Skeletal muscle tissue (tissue), 3 donors: ENCODE measurements at regions not wholly inside any gene's neighbourhood (a gene's known extent, or its start where the extent isn't known, plus 50 kb on each side); places are given as distances from the start of the nearest gene placed in this dataset.

Source experiments
- H3K27ac ChIP-seq: one replicate; pipeline ENCODE4 v1.7.0; 2013; ENCODE audit warnings: mild to moderate bottlenecking, low read depth, low read length, inconsistent platforms
- H3K27me3 ChIP-seq, 3 donors: one replicate each; pipeline ENCODE4 v1.7.0; 2013; ENCODE audit warnings: low read length in 3 of 3; ENCODE audit not compliant: control insufficient read depth in 3 of 3, insufficient read depth in 3 of 3
- H3K36me3 ChIP-seq, 3 donors: one replicate each; pipeline ENCODE4 v1.7.0; 2013; ENCODE audit warnings: low read length in 3 of 3; ENCODE audit not compliant: control insufficient read depth in 3 of 3, insufficient read depth in 3 of 3
- H3K4me1 ChIP-seq, 3 donors: one replicate each; pipeline ENCODE4 v1.7.0; 2013; ENCODE audit warnings: low read length in 3 of 3, mild to moderate bottlenecking in 3 of 3; ENCODE audit not compliant: control insufficient read depth in 3 of 3, insufficient read depth in 3 of 3
- H3K4me3 ChIP-seq, 3 donors: one replicate each; pipeline ENCODE4 v1.7.0; 2013; ENCODE audit warnings: low read length in 3 of 3
- H3K9ac ChIP-seq, 3 donors: one replicate each; pipeline ENCODE4 v1.7.0; 2013; ENCODE audit warnings: low read length in 3 of 3, mild to moderate bottlenecking in 3 of 3, moderate library complexity in 2 of 3, low read depth in 1 of 3
- H3K9me3 ChIP-seq, 3 donors: one replicate each; pipeline ENCODE4 v1.7.0; 2013; ENCODE audit warnings: low read length in 3 of 3; ENCODE audit not compliant: control insufficient read depth in 3 of 3
- donor health status: Osteomylitis.

GRCh38 chr15:52857471-52857870 is 67.3 kb upstream of the ONECUT1 start:
- no peak overlapping the region for H3K4me3 ChIP-seq
- peaks cover 7 to 13% (median 11%) of the 10 kb centered on the region in 3 donors for H3K27me3 ChIP-seq
- no peak overlapping the region for H3K27ac ChIP-seq
- H3K9me3 ChIP-seq = no peaks in the 10 kb centered on the region
- H3K36me3 ChIP-seq = no peaks in the 10 kb centered on the region
- no peaks in the 10 kb centered on the region for H3K4me1 ChIP-seq
- H3K9ac ChIP-seq = no peak overlapping the region

- H3K9me3 ChIP-seq = no peaks in the 10 kb centered on the region
- no peak overlapping the region for H3K4me3 ChIP-seq
- H3K4me1 ChIP-seq = no peaks in the 10 kb centered on the region
- no peak overlapping the region for H3K9ac ChIP-seq
- H3K36me3 ChIP-seq = no peaks in the 10 kb centered on the region
- no peak overlapping the region for H3K27ac ChIP-seq
- H3K27me3 ChIP-seq = peaks cover 7 to 13% (median 11%) of the 10 kb centered on the region in 3 donors
Observed at GRCh38 chr15:52856286-52856685, 66.2 kb upstream of the ONECUT1 start.

- H3K4me3 ChIP-seq = no peak overlapping the region
- H3K4me1 ChIP-seq = no peaks in the 10 kb centered on the region
- no peaks in the 10 kb centered on the region for H3K36me3 ChIP-seq
- H3K27ac ChIP-seq = no peak overlapping the region
- H3K9ac ChIP-seq = no peak overlapping the region
- H3K27me3 ChIP-seq = peaks cover 7 to 11% (median 7%) of the 10 kb centered on the region in 3 donors
- H3K9me3 ChIP-seq = no peaks in the 10 kb centered on the region
Observed at GRCh38 chr15:52855157-52855556, 65.0 kb upstream of the ONECUT1 start.

GRCh38 chr15:52844823-52845222 is 54.7 kb upstream of the ONECUT1 start:
- Histone ChIP-seq H3K9ac (no peak overlapping the region), H3K27ac (no peak overlapping the region), H3K4me1 (no peaks in the 10 kb centered on the region), H3K4me3 (no peak overlapping the region), H3K27me3 (peaks cover 0 to 12% (median 3%) of the 10 kb centered on the region in 3 donors), H3K9me3 (no peaks in the 10 kb centered on the region), H3K36me3 (no peaks in the 10 kb centered on the region)
